NCI-H446 (cell line): ENCODE measurements at regions not wholly inside any gene's neighbourhood (a gene's known extent, or its start where the extent isn't known, plus 50 kb on each side); places are given as distances from the start of the nearest gene placed in this dataset.
A peak's percentile ranks its signal among the peaks of the same experiment; 100 is the strongest.

Experiments
- DNase-seq, 2 experiments: peaks; one replicate each; lab custom pipeline; 2025; lab: John Stamatoyannopoulos, UW

DNA sequence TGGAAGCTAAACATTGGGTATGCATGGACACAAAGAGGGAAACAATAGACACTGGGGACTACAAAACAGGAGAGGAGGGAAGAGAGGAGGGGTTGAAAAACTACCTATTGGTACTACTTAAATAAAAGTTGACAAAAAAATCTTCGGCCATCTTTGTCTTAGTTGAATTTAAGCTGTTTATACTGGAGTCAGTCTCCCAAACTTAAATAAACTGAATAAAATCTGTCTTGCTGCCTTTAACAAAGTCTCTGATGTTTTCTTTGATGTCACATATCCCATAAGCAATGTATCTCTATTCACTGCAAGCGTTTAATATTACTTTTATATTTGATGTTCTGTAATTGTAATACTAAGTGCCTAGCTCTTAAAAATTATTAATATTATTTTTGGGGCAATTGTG is 409.2 kb upstream of the EPHA7 start:
- DNase-seq = no peak

GRCh38 chr6:93827728-93828127 is 408.4 kb upstream of the EPHA7 start:
- DNase-seq = no peak

- DNase-seq = no peak
Measured at GRCh38 chr6:93825950-93826349, 406.6 kb upstream of the EPHA7 start.

DNA sequence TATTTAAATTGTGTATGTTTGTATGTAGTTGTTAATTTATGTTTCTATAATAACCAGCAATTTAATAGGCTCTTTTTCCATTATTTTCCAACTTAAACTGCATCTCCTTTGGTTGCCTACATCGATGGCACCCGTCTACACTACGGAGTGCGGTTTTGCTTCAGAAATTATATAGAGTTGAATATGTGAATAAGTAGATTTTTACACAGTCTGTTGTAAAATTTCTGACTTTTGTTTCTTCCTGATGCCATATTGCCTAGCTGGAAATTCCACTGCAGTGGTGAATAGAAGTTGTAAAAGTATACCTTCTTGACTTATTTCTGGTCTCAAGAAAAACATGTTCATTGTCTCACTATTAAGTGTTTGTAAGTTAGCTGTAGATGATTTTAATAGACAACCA is 404.1 kb upstream of the EPHA7 start:
- DNase-seq = no peak

GRCh38 chr6:93822434-93823265 is 403.3 kb upstream of the EPHA7 start:
- no peak for DNase-seq

- DNase-seq = no peak
Measured at GRCh38 chr6:93821953-93822352, 402.6 kb upstream of the EPHA7 start.

DNA sequence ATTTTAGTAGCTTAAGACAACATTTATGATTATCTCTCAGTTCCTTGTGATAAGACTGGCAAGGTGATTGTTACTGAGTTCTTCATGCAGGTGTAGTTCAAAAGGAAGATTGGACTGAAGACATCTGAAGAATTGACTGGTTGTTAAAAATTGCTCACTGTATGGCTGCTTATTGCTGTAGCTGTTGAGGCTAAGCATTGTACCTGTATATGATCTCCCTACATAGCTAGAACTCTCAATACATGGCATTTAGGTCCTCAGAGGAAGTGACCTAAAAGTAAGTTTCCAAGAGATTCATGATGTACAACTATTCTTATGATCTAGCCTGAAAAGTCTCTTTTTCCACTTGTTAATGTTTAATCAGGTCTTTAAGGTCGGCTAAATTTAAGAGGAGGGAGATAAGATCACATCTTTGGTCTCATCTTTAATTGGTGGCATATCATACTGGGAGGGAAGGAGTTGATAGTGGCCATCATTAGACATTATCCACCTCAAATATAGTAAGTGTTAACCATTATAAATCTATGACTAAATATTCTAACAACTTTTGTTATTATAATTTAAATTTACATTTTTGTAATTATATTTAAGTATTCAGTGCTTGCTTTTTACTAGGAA is 401.2 kb upstream of the EPHA7 start:
- no peak for DNase-seq

GRCh38 chr6:93819189-93819588 is 399.8 kb upstream of the EPHA7 start:
- peak; percentile 44 to 69 for DNase-seq

- no peak for DNase-seq
Measured at GRCh38 chr6:93817937-93818336, 398.6 kb upstream of the EPHA7 start.

DNA sequence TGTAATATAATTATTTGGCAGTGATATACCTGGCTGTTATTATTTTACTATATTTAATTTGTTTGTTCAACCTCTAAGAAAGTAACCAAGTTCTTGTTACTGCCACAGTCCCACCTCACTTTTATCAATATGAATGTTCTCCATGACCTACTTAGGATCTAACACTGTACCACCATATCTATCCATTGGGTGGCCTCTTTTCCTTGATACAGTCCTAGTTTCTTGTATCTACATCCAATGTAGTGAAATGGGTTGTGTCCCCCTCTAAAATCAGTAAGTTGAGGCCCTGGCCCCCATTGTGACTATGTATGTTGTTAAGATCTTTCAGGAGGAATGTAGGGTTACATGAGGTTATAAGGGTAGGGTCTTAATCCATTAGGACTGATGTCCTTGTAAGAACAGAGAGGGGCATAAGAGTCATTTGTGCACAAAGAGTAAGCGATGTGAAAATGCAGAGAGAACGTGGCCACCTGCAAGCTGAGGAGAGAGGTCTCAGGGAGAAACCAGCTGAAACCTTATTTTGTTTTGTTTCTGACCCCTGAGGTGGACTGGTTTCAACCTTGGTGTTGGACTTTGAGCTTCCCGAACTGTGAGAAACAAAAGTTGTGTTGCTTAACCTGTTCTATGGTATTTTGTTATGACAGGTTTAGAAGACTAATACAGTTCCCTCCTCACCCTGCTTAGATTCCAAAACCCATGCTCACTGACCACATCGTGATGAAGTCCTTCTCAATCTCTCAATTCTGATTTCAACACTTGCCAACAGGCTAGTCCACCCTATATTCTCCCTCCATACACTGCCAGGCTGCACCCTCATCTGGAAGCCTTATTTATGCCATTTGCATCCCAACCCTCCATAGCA is 387.3 kb upstream of the EPHA7 start:
- no peak for DNase-seq

- no peak for DNase-seq
Measured at GRCh38 chr6:93801101-93801847, 381.9 kb upstream of the EPHA7 start.

- no peak for DNase-seq
Measured at GRCh38 chr6:93799226-93799625, 379.9 kb upstream of the EPHA7 start.

GRCh38 chr6:93794166-93794565 is 374.8 kb upstream of the EPHA7 start:
- DNase-seq = no peak

DNA sequence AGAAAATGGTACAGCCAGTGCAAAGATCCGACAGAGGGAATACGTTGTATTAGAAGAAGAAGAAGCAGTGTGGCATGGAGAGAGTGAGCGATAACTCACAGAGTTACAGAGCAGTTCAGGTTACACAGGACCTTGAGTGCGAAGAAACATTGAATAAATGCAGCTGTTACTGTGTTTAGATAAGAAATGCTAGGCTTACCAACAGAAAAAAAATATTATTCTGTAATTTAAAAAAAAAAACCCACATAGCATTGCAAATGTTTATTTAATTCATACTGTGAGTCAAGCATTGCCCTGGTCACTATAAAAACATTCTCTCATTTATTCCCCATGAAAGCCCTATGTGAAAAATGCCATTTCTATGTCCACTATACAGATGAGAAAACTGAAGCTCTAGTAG is 373.4 kb upstream of the EPHA7 start:
- no peak for DNase-seq

GRCh38 chr6:93790981-93791380 is 371.6 kb upstream of the EPHA7 start:
- DNase-seq = no peak

DNA sequence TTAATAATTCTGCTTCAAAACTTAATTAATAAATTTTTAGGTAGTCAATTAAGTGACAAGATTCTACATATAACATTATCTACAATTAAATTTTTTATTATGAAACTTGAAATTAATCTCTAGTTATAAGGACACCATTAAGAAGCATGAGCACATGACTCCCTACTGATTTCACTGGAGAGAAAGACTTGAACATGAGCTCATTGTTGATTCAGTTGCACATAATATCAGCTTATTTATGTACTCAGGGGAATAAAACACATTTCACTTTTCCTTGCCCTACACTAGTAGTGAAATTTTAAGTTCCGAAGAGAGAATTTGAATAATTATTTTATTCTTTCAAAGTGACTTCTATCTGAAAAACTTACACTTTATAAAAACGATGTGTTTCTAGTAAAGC is 370.2 kb upstream of the EPHA7 start:
- no peak for DNase-seq

- no peak for DNase-seq
Measured at GRCh38 chr6:93787841-93788240, 368.5 kb upstream of the EPHA7 start.

GRCh38 chr6:93786474-93787330 is 367.3 kb upstream of the EPHA7 start:
- no peak for DNase-seq

- DNase-seq = no peak
Measured at GRCh38 chr6:93785694-93786030, 366.3 kb upstream of the EPHA7 start.

DNA sequence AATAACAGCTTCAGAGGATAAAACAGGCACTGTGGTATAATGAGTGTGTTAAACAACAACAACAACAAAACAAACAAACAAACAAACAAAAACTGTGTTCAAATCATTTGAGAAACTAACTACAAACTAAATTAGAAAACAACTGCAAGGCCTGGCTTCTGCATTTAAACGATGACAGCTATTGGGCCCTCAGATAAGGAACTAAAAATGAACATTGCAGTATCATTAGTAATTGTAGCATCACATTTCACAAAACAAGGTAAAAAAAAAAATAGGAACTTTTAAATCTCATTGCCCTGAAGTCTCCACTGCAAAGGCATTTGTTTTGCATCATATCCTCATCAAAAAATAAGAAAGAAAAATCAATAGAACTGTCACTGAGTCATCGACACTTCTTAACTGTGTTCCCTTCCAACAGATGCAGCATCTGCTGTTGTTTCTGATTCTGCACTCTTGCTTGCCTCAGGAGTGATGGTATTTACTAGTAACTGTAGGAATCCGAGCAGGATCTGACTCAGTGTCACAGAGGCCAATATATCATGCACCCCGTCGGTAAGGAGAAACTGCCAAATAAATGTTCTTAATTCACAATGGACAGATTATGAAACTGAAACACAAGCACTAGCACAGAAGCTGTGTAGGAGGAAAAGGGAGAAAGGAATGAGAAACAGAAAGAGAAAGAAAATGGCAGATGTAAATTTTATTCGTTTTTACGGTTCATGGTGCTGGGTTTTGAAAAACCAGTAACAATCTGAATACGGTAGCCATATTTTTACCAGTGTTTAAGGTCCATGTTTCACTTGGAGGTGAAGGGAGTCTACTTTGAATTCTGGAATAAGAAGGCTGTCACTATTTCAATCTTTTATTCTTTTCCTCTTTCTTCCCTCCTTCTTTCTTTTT is 365.7 kb upstream of the EPHA7 start:
- peak in 1 of 2 experiments; percentile 19 for DNase-seq
